Body of pancreas (tissue), 4 donors: ENCODE measurements at regions not wholly inside any gene's neighbourhood (a gene's known extent, or its start where the extent isn't known, plus 50 kb on each side); places are given as distances from the start of the nearest gene placed in this dataset.

Source experiments
- CTCF ChIP-seq, 7 experiments: fragments of 450-650 bp in 4 of 7; fragments of 200-600 bp in 3 of 7; sonication (generic) in 3 of 7; IDR thresholded peaks; one replicate each; pipeline ENCODE4 v1.5.1; 2016 to 2019; ENCODE audit warnings: antibody characterized with exemption in 7 of 7
- POLR2A ChIP-seq, 3 donors: fragments of 450-650 bp; IDR thresholded peaks; one replicate each; pipeline ENCODE4 v1.6.1; 2016; ENCODE audit warnings: antibody characterized with exemption in 3 of 3, mild to moderate bottlenecking in 2 of 3

GRCh38 chr5:8924054-8924793, 621.7 kb downstream of the SEMA5A start:
- TF ChIP-seq CTCF (IDR thresholded peaks at IDR 0.05), result no peak
- no peak for TF ChIP-seq POLR2A (IDR thresholded peaks at IDR 0.05)
